Stimulated activated CD4-positive, alpha-beta T cell treated with anti-CD3 and anti-CD28 coated beads, TNF-alpha, amount 100 ng/mL, for 48 hours (primary cell): ENCODE measurements at regions not wholly inside any gene's neighbourhood (a gene's known extent, or its start where the extent isn't known, plus 50 kb on each side); places are given as distances from the start of the nearest gene placed in this dataset.

Experiments used
- DNase-seq, 3 donors: peaks; one replicate each; pipeline ENCODE4 v3.0.0-alpha.2; 2020; ENCODE audit warnings: low read depth in 3 of 3

- no peak for DNase-seq
Measured at GRCh38 chr5:10876006-10876744, 115.1 kb upstream of the DAP start.

- DNase-seq = no peak
Measured at GRCh38 chr5:10875201-10875768, 114.3 kb upstream of the DAP start.

GRCh38 chr5:10874541-10874940, 113.5 kb upstream of the DAP start:
- DNase-seq = no peak

GRCh38 chr5:10870791-10871190, 109.8 kb upstream of the DAP start:
- no peak for DNase-seq

- DNase-seq = no peak
Measured at GRCh38 chr5:10868956-10869355, 107.9 kb upstream of the DAP start.

- DNase-seq = no peak
Measured at GRCh38 chr5:10867389-10868303, 106.6 kb upstream of the DAP start.

- DNase-seq = no peak
Measured at GRCh38 chr5:10866913-10867312, 105.9 kb upstream of the DAP start.

GRCh38 chr5:10863763-10864383, 102.8 kb upstream of the DAP start:
- peak; percentile 19 to 56 (median 43) for DNase-seq

GRCh38 chr5:10862085-10862484, 101.1 kb upstream of the DAP start:
- no peak for DNase-seq

GRCh38 chr5:10861423-10861790, 100.4 kb upstream of the DAP start:
- DNase-seq = no peak

- no peak for DNase-seq
Measured at GRCh38 chr5:10860645-10861422, 99.8 kb upstream of the DAP start.

GRCh38 chr5:10860196-10860543, 99.1 kb upstream of the DAP start:
- no peak for DNase-seq

- no peak for DNase-seq
Measured at GRCh38 chr5:10859393-10860195, 98.6 kb upstream of the DAP start.

- no peak for DNase-seq
Measured at GRCh38 chr5:10858945-10859344, 97.9 kb upstream of the DAP start.

- DNase-seq = no peak
Measured at GRCh38 chr5:10858307-10858706, 97.3 kb upstream of the DAP start.

GRCh38 chr5:10857338-10857733, 96.3 kb upstream of the DAP start:
- DNase-seq = no peak

GRCh38 chr5:10856683-10857337, 95.8 kb upstream of the DAP start:
- DNase-seq = peak in 1 of 3 donors; percentile 33

GRCh38 chr5:10856071-10856470, 95.0 kb upstream of the DAP start:
- DNase-seq = no peak

- DNase-seq = no peak
Measured at GRCh38 chr5:10854506-10855277, 93.7 kb upstream of the DAP start.
